HG03439 (cell line): ENCODE measurements at regions not wholly inside any gene's neighbourhood (a gene's known extent, or its start where the extent isn't known, plus 50 kb on each side); places are given as distances from the start of the nearest gene placed in this dataset.

Experiments used
- ATAC-seq: cut with Tn5 transposase; IDR thresholded peaks from one replicate; pipeline ENCODE4 v1.9.1; 2021; ENCODE audit warnings: mild to moderate bottlenecking, moderate library complexity; ENCODE audit not compliant: unreplicated experiment

DNA sequence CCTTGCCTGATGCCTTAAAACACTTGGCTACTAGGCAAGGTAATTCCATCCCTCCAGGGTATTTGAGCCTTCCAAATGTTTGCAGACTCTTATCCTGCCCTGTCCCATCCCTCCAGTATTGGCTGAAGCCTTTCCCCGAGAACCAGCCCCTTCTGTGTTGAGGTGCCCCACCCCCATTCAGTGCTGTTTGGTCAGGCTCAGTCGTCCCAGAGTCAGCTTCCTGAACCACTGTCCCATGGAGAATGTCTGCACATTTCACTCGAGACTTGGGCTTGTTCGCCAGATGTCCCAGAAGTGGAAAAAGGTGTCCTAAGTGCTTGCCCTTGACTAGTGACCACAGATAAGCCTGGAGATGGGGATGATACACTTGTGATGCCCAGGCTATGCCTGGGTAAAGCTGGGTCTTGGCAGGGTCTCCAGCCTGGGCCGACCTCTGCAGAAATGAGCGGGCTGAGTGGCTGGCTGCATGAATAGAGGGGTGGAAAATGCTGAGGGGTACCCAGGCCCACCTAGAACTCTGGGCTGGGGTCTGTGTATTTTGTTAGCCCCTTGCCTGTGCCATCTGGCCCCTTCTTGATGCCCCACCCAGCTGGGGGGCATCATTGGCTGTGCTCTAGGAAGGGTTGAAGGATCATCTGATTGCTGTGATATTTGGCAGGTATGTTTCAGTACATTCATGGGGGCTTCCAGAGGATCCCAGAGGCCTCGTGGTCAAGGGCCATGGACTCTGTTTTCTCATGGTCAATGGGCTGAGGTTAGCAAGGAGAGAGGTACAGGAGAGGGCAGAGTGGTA lies 178.4 kb downstream of the MACROH2A1 start:
- no peak for ATAC-seq

DNA sequence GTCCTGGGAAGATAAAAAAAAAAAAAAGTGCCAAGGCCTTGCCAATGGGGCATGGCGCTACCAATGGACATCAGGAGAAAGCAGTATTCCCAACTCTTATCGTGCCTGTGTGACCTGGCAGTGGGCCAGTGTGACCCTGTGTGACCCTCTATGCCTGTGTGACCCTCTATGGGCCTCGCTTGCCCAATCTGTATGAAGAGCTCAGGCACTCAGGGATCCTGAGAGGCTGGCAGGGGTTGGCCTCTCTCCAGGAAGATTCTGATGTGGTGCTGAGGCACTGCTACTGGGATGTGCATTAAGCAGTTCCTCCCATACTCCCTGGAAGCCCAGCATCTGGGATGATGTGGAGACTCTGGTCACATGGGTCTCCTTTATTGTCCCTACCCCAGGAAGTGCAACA lies 179.2 kb downstream of the MACROH2A1 start:
- ATAC-seq = no peak

DNA sequence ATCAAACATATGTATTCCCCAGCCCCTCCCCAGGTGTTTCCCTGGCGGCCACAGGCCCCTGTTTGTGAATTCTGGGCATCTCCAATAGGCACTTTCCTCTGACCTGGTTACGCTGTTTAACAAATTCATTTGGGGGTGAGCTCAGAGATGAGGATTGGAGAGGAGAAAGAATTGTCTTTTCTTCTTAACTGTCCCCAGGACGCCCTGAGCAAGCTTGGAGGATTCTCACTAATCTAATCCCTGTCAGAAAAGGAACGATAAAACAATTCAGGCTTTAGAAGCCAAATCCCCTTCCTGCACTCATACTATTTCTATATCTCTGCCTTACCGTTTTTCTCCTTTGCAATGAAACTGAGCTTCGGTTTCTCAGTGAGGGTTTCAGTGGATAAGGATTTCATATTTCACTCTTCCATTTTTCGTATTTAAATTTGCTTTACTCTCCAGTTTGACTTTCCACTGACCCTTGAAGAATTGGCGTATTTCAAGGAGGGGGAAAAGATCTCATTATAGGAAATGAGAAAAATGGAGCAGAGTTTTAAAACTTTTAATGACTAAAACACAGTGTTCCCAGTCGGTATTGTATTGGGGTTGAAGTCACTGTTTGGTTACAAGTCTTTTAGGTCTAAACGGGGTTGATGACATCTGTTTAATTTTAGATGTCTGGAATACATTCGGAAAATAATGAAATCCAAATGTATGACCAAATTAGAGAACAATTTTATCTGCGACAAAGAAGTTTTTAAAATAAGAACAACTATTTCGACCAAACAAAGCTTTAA lies 180.1 kb downstream of the MACROH2A1 start:
- no peak for ATAC-seq

DNA sequence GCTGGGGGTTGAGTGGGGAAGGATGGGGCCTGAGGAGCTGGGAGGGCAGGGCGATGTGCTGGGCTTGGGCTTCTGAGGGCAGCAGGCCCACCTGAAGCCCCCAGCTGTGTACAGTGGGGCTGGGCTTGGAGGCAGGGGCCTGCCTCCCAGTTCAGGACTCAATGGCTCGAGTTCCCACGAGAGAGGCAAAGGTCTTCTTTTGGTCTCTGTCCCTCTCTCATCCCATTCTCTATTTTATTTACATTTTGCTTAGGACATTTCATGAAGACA lies 180.6 kb downstream of the MACROH2A1 start:
- no peak for ATAC-seq

DNA sequence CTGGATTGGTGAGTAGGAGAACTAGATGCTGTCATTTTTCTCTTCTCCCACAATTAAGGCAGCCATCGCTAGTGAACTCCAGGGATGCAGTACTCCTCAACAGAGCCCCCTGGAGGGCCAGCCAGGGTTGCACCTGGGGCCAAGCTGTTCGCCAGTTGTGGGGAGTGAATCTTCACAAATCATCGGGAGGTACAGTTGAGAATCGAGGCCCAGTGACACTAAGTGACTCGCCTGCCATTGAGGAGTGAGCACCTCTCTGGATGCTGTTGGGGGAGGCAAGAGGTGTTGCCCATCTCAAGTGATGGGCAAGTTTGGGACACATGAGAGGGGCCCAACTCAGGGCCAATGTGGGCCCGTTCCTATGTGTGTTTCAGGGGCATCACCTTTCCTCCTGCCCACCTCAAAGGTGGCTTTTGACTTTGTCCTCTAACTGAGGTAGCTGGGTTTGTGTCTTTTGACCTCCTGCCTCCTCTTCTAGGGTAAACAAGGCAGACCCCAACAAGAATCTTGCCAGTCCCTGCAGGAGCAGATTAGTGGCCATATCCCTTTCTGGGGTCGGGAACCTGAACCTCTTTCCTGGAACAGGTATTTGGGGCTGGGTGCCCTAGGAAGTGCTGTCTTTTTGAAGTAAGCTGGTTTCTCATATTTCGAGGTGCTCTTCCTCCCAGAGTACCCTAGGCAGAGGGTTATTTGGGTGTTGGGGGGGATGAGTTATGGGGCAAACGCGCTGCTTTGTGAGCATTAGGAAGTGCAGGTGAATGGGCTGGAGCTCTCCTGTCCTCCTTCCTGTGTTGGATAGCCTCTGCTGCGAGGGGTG lies 181.2 kb downstream of the MACROH2A1 start:
- no peak for ATAC-seq

DNA sequence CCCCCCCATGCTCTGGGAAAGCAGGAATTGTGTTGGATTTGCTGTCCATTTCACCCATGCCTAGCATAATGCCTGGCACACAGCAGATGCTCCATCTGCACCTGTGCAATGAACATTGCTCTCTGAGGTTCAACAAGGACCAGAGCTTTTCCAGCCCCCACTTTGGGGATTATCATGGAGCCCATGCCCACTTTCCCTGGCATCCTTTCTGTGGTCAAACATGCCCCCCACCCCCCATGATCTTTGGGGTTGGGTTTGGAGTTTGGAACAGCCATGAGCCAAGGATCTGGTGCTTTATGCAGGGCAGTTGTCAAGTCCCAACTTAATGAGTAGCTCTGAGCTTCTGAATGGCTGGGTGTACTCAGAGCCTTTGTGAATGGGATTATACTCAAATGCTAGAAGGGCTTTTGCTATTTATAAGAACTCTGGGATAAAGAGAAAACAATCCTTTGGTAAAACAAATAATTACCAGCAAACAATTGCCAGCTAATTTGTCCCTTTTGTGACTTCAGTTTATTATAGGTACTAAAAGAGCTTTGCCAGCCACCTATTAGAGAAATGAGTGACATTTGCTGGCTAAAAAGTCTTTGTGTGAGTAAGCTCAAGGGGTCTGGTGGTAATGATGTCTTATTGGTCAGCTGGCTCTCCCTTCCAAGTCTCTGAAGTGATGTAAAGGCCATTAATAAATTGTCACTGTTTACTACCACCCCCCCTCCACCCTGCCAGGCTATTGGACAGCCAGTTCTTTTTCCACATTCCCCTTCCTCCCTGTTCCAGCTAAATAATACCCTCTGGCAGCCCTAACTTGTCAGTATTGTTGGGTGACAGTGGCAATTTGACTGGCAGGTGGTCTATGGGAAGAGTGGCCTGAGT lies 182.3 kb downstream of the MACROH2A1 start:
- ATAC-seq = no peak

DNA sequence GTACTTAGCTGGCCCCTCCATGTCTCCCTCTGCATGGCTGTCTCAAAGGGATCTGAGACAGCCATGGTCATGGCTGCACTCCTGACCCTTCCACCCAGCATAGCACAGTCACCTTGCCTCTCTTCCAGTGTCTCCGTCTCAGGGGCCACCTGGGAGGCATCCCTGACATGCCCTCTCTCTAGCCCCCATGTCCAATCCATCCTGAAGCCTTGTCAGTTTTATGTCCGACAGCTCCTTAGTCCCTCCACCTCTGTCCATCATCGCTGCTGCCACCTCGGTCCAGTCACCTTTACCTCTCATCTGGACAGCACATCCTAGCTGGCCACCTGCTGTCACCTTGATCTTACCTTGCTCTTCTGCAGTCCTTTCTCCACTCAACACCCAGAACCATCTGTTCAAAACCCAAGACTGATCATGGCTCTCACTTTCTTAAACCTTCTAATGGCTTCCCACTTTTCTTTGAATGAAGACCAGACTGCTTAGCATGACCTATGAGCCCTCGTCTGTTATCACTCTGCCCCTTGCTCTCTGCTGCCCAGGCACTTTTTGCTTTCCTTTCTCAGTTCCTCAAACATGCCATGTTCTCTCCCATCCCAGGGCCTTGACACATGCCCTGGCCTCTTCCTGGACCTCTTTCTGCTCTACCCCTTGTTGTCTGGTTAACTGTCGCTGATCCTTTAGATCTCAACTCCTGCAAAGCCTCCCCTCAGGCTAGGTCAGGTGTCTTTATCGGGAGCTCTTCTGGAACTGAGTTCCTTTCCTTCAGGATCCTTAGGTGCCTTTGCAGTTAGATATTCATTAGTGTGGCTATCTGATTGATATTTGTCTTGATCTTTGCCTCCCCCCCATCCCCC lies 181.8 kb upstream of the PITX1 start:
- ATAC-seq = no peak

DNA sequence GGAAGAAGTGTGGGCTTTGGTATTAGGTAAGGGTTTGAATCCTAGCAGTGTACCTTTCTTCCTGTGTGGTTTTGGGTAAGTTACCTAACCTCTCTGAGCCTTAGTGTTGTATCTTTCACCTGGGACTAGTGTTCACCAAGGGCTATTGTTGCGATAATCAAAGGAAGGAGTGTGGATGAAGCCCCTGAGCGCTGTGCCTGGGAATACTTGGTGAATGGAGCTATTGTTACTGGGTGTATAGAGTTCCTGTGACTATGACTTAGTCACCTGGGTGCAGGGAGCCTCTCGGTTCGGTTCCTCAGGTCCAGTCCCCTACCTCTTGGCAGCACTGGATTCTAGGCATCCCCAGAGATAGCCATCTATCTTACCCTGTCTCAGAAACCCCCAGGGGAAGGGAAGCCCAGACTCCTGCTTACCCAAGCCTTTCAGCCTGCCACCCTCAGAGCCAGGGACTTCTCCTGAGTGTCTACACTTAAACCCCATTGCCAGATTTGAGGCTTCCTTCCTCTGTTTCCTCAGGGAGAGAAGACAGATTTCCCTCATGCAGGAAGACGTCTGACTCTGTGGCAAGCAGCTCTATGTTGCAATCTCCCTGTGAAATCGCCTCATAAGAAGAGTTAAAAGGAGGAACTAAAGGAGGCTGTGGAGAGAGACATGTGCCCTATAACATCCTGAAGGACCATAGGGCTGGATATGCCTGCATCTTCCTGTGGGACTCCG lies 181.0 kb upstream of the PITX1 start:
- ATAC-seq = no peak

DNA sequence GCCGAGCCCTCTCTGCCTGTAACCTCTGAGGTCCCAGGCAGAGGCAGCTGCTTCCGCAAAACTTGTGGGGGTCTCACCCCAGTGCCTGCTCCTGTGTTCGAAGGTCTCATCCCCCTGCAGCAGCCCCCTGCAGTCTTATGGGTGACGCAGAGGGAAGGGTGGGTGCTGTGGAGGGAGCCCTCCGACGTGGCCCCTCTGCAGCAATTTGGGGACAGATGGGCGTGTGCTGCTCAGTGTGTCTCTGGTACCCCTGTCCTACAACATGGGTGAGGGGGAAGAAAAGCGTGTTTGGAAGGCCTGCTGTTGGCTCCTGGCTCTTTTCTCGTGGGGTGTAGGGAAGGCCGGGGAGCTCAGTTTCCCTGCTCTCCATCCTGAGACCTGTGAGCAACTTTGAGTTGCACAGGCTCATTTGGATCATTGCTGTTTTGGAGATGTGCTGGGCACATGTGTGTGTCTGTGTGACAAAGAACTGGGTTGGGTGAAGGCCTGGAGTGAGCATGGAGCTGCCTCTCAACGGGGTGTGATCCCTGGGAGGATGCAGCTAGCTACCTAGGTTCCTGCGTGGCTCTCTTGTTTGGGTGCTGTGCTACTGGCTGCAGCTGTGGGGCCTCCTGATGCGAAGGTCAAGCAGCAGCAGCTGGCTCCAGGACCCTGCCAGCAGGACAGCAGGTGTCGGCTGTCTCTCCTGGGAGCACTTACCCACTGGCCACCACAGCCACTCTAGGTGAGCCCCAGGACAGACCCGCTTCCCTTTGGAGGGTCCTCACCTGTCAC lies 179.6 kb upstream of the PITX1 start:
- no peak for ATAC-seq

DNA sequence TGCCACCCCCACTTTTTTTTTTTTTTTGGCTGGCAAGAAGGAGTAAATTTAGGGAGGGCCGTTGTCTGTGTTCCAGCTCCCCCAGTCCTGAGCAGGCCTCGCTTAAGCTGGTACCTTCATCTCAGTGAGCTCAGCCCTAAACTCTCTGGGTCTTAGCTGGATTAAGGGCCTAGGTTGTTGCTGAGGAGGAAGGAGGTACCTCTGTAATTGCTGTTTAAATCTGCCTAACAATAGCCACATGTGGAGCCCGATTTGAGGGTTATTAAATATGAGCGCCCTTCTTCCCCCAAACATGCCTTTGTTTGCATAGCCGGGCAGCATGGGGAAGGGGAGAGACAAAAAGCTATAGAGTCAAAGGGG lies 179.0 kb upstream of the PITX1 start:
- no peak for ATAC-seq

DNA sequence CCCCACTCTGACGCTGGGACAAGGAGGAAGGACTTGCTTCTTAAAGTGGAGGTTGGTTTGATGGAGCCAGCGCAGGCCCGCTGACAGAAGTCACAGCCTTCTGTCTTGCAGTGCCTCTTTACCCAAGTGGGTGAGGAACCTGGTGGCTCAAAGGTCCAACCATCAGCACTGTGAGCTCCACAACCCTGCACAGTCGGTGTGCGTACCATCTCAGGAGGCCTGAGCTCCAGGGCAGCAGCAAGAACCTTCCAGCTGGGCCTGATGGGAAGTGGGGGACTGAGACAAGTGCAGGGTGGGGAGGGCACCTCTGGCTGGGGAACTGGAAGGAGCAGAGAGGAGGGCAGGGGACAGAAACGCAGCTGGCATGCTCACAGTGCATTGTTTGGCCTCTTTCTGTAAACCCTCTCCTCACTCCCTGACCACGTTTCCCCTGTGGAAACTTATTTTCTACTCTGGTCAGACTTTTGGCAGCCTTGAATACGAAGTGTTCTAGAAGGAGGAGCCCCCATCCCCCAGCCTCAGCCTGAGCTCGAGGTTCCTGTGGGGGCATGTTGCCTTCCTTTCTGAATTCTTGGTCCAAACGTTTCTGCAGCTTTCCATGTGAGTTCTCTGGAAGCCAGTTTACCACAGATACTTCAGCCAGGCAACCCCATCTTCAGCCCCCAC lies 178.5 kb upstream of the PITX1 start:
- ATAC-seq = no peak

DNA sequence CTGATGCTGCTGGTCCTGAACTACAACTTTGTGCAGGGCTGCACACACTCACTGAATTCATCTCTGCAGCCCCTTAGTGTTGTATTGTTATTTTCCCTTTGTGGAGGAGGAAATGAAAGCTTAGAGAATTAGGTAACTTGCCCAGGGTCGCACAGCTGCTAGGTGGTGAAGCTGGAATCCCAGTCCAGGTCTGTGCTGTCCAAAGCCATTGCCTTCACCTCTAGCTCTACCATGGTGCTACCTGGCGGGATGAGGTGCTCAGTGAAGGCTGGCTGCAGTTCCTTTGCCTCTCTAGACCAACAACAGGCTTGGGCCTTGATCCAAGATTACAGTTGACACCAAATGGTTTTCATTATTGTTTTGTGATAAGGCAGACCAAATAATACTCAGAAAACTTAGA lies 177.8 kb upstream of the PITX1 start:
- no peak for ATAC-seq

DNA sequence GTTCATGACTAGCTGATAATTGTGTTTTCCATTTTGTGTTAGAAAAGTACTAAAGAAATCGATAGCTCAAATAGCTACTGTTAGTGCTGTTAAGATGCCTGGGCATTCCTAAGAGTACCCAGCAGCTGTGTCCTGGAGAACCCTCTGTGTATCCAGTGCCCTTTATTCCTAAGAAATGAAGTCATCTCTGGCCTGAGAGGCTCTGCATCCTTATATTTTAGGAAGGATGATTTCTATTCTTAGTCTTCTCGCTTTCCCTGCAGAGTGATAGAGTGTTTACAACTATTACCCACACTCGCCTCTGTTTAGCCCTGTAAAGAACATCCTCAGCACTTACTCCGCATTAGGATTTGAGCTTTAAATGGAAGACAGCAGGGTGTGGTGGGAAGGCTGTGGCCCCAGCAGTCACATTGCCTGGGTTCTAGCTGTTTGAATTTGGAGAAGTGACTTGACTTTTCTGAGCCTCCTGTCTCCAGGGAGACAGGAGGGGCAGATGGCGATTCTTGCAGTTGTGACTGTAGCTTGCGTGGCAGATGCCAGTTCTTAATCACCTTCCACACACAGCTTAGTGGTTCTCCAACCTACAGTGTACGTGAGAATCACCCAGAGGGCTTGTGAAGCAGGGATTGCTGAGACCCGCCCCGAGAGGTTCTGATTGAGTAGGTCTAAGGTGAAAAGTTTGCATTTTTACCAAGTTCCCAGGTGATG lies 177.2 kb upstream of the PITX1 start:
- ATAC-seq = no peak

DNA sequence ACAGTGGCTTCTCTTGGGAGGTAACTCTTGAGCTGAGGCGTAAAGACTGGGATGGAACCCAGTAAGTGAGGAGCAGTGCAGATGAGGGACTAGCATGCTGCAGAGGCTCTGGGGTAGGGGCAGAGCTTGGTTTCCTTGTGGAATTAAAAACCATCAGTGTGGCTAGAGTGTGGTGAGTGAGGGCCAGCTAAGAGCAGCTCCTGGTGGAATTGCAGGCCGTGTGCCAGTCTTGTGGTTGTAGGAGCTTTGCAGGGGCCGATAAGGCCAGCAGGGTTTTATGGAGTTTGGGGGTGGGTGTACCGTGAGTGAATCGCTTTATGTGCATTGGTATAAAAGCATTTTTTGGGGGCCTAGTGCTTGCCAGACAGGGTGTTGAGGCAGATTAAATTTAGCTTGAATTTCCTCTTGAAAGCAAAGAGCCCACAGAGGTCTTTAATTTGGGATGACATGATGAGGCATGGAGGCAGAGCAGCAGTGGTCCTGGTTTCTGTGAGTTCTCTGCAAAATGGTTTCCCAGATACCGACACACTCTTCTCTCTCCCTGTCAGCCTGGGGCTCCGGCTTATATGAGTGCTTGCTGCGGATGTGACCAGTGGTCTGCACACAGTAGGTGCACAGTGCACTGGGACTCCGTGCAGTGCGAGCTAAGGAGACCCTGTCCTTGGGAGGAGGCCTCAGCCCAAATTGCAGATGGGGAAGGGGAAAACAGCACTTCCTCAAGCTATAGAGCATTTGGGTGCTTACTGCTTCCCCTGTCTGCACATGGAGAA lies 176.4 kb upstream of the PITX1 start:
- ATAC-seq = no peak

DNA sequence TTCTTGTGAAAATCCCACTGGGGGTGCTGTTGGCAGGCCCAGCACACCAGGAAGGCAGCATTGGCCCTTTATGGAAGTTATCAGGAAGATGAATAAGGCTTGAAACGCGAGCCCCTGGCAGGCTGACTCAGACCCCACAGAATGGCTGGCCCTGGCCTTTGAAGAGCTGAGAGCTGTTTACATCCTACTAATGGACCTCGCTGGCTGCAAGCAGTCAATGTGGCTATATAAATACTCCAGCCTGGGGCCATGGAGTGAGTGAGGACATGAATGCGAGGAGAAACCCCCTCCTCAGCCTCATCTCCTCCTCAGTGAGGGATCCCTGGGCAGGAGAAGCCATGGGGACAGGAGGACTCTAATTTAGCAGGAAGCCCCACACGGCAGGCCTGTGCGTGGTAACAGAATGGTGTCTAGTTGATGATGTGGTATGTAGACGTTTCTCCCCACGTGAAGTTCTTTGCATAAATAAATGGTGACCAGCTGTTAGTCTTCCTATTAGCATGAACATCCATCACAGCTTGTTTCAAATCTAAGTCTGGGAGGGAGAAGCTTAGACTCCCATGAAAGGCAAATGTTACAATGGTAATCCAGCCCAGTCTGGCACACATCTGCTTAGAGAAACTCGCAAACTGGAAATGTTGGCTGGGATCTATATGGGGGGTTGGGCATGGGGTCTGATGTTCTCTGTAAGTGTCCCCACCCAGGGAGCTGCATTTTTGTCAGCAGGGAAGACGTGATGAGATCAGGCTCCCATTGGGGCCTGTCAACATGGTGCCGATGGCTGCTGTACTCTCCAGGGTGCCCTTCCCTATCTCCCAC lies 175.1 kb upstream of the PITX1 start:
- ATAC-seq = no peak

DNA sequence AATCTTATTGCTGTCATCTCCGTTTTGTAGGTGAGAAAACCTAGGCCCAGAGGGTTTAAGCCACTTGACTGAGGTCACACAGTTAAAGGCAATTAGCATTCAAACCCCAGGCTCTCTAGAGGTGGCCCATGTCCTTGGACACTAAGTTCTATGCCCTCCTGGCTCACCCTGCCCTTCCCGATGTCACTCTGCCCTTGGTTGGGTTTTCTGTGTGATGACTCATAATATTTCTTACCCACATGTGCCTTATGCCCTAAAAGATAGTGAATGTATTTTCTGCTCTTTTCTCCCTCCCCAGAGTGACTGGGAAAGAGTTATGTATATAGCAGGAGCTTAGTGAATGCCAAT lies 174.5 kb upstream of the PITX1 start:
- ATAC-seq = no peak
